GM23338 (cell line): ENCODE measurements at regions not wholly inside any gene's neighbourhood (a gene's known extent, or its start where the extent isn't known, plus 50 kb on each side); places are given as distances from the start of the nearest gene placed in this dataset.

Source experiments
- ATAC-seq: fragments of 200-7000 bp; cut with Tn5 transposase; 3 replicates; pipeline ENCODE4 v1.9.1; 2020
- DNase-seq: peaks from one replicate; pipeline ENCODE4 v3.0.0-alpha.2; 2015; ENCODE audit warnings: low spot score
- H2AFZ ChIP-seq: fragments of 200-600 bp; sonication (generic); 2 replicates; pipeline ENCODE4 v1.8.0; 2016; ENCODE audit warnings: antibody characterized with exemption, mild to moderate bottlenecking, moderate library complexity
- H3F3A ChIP-seq: fragments of 200-600 bp; sonication (generic); replicated peaks from 2 replicates; pipeline ENCODE4 v1.8.0; 2017; ENCODE audit warnings: antibody characterized with exemption, mixed run types, low read depth
- H3K27ac ChIP-seq: fragments of 200-600 bp; sonication (generic); 2 replicates; pipeline ENCODE4 v1.6.1; 2016; ENCODE audit warnings: low read depth
- H3K27me3 ChIP-seq: fragments of 200-600 bp; sonication (generic); 2 replicates; pipeline ENCODE4 v1.8.0; 2016; ENCODE audit warnings: mild to moderate bottlenecking, mixed run types, moderate library complexity; ENCODE audit not compliant: insufficient read depth
- H3K36me3 ChIP-seq: fragments of 200-600 bp; sonication (generic); 2 replicates; pipeline ENCODE4 v1.8.0; 2016; ENCODE audit warnings: mild to moderate bottlenecking; ENCODE audit not compliant: insufficient read depth
- H3K4me1 ChIP-seq: fragments of 200-600 bp; sonication (generic); 2 replicates; pipeline ENCODE4 v1.8.0; 2016; ENCODE audit warnings: mild to moderate bottlenecking, moderate library complexity; ENCODE audit not compliant: insufficient read depth
- H3K4me2 ChIP-seq: fragments of 200-600 bp; sonication (generic); 2 replicates; pipeline ENCODE4 v1.7.1; 2017; ENCODE audit warnings: mixed run types
- H3K4me3 ChIP-seq: fragments of 200-600 bp; sonication (generic); 2 replicates; pipeline ENCODE4 v1.6.1; 2016; ENCODE audit warnings: mixed run types
- H3K79me2 ChIP-seq: fragments of 200-600 bp; sonication (generic); replicated peaks from 2 replicates; pipeline ENCODE4 v1.8.0; 2017; ENCODE audit warnings: mild to moderate bottlenecking; ENCODE audit not compliant: insufficient read depth
- H3K9me2 ChIP-seq: fragments of 200-600 bp; sonication (generic); 2 replicates; pipeline ENCODE4 v1.8.0; 2017; ENCODE audit not compliant: insufficient read depth
- H4K20me1 ChIP-seq: fragments of 200-600 bp; sonication (generic); replicated peaks from 2 replicates; pipeline ENCODE4 v1.8.0; 2017; ENCODE audit warnings: mild to moderate bottlenecking; ENCODE audit not compliant: insufficient read depth
- H3K27ac Mint-ChIP-seq: 2 replicates; pipeline ENCODE4 v1.8.0; 2020; ENCODE audit warnings: inconsistent platforms, mild to moderate bottlenecking, moderate library complexity, mixed read lengths
- H3K27me3 Mint-ChIP-seq: 3 replicates; pipeline ENCODE4 v1.8.0; 2022; ENCODE audit warnings: low read depth, mild to moderate bottlenecking, moderate library complexity, mixed read lengths, inconsistent platforms; ENCODE audit not compliant: insufficient read depth, poor library complexity
- H3K36me3 Mint-ChIP-seq: 3 replicates; pipeline ENCODE4 v1.8.0; 2021; ENCODE audit warnings: low read depth, mild to moderate bottlenecking, inconsistent platforms, moderate library complexity, mixed read lengths
- H3K4me1 Mint-ChIP-seq: 3 replicates; pipeline ENCODE4 v1.8.0; 2020; ENCODE audit warnings: mild to moderate bottlenecking, inconsistent platforms, mixed read lengths
- H3K4me3 Mint-ChIP-seq: 3 replicates; pipeline ENCODE4 v1.8.0; 2021; ENCODE audit warnings: moderate library complexity, mild to moderate bottlenecking, inconsistent platforms, mixed read lengths
- H3K9me3 Mint-ChIP-seq: 3 replicates; pipeline ENCODE4 v1.8.0; 2020; ENCODE audit warnings: moderate library complexity, mild to moderate bottlenecking, inconsistent platforms, mixed read lengths
- CTCF ChIP-seq, 2 experiments: fragments of 200-600 bp in 1 of 2; sonication (generic) in 1 of 2; conservative IDR thresholded peaks; 2 replicates each; pipeline versions ENCODE4 v1.5.1 to v1.6.1; 2016 to 2017; ENCODE audit warnings: antibody characterized with exemption in 2 of 2, low read depth in 2 of 2, mild to moderate bottlenecking in 2 of 2, moderate library complexity in 1 of 2
- ETS1 ChIP-seq: IDR thresholded peaks from 2 replicates; pipeline ENCODE4 v1.6.1; 2016; ENCODE audit warnings: antibody characterized with exemption
- EZH2 ChIP-seq: fragments of 200-600 bp; sonication (generic); IDR thresholded peaks from one replicate; pipeline ENCODE4 v1.8.0; 2017; ENCODE audit warnings: antibody characterized with exemption, mild to moderate bottlenecking, low read depth; ENCODE audit not compliant: unreplicated experiment
- EZH2phosphoT487 ChIP-seq: fragments of 200-600 bp; sonication (generic); IDR thresholded peaks from one replicate; pipeline ENCODE4 v1.8.1; 2018; ENCODE audit warnings: antibody characterized with exemption; ENCODE audit not compliant: unreplicated experiment
- JUNB ChIP-seq: IDR thresholded peaks from one replicate; pipeline ENCODE4 v1.6.1; 2016; ENCODE audit warnings: antibody characterized with exemption; ENCODE audit not compliant: unreplicated experiment
- NANOG ChIP-seq: IDR thresholded peaks from 2 replicates; pipeline ENCODE4 v1.6.1; 2016; ENCODE audit warnings: antibody characterized with exemption, borderline replicate concordance
- POLR2AphosphoS5 ChIP-seq: IDR thresholded peaks from 2 replicates; pipeline ENCODE4 v1.6.1; 2016; ENCODE audit warnings: antibody characterized with exemption, low read depth
- STAT1 ChIP-seq: IDR thresholded peaks from one replicate; pipeline ENCODE4 v1.6.1; 2016; ENCODE audit warnings: antibody characterized with exemption; ENCODE audit not compliant: unreplicated experiment
- ZNF114 ChIP-seq: fragments of 250-450 bp; sonication (Bioruptor Pico); IDR thresholded peaks from 2 replicates; pipeline ENCODE4 v1.5.0; 2020; ENCODE audit warnings: mild to moderate bottlenecking, moderate library complexity
- ZNF331 ChIP-seq: fragments of 250-450 bp; sonication (Bioruptor Pico); IDR thresholded peaks from 2 replicates; pipeline ENCODE4 v1.5.0; 2020; ENCODE audit warnings: low read depth, mild to moderate bottlenecking, moderate library complexity
- ZNF462 ChIP-seq: fragments of 250-450 bp; sonication (Bioruptor Pico); IDR thresholded peaks from 2 replicates; pipeline ENCODE4 v1.5.0; 2020; ENCODE audit warnings: mild to moderate bottlenecking, moderate library complexity

- H4K20me1 ChIP-seq: no peaks in the 10 kb centered on the region
- peaks cover 7% of the 10 kb centered on the region; the same call in 1 of the 2 replicates for H3K9me2 ChIP-seq
- no peak for TF ChIP-seq ETS1
- H3K79me2 ChIP-seq: no peaks in the 10 kb centered on the region
- H3K4me2 ChIP-seq: no peak overlapping the region
- H3K27me3 ChIP-seq: no peaks in the 10 kb centered on the region
- H3K27ac ChIP-seq: no peak overlapping the region
- DNase-seq: no peak
- peaks cover 4% of the 10 kb centered on the region; the same call in 1 of the 3 replicates for H3K36me3 Mint-ChIP-seq
- peaks cover 23% of the 10 kb centered on the region for H3K9me3 Mint-ChIP-seq
- H3K4me1 Mint-ChIP-seq: peaks cover 21% of the 10 kb centered on the region
- peaks cover 21% of the 10 kb centered on the region for H3K4me1 ChIP-seq
- H3K4me3 ChIP-seq: no peak overlapping the region
- no peak for ATAC-seq
- no peaks in the 10 kb centered on the region for H3F3A ChIP-seq
- no peak overlapping the region for H2AFZ ChIP-seq
- H3K27ac Mint-ChIP-seq: no peak overlapping the region
- H3K36me3 ChIP-seq: no peaks in the 10 kb centered on the region
- peaks cover 5% of the 10 kb centered on the region for H3K27me3 Mint-ChIP-seq
- no peak overlapping the region for H3K4me3 Mint-ChIP-seq
These were observed 58.8 kb upstream of the CST7 start for GRCh38 chr20:24890286-24890685.

GRCh38 chr20:24891546-24892393 is 57.3 kb upstream of the CST7 start:
- Mint-ChIP-seq H3K36me3 (peaks cover 5% of the 10 kb centered on the region; the same call in 1 of the 3 replicates), H3K27ac (no peak overlapping the region), H3K4me3 (no peak overlapping the region), H3K27me3 (peaks cover 8% of the 10 kb centered on the region), H3K4me1 (peaks cover 8% of the 10 kb centered on the region; the same call in 2 of the 3 replicates), H3K9me3 (peaks cover 32% of the 10 kb centered on the region)
- H4K20me1 ChIP-seq: no peaks in the 10 kb centered on the region
- no peak overlapping the region for H3K4me2 ChIP-seq
- H3K36me3 ChIP-seq: no peaks in the 10 kb centered on the region
- H3K4me1 ChIP-seq: peaks cover 7% of the 10 kb centered on the region
- H3K27ac ChIP-seq: no peak overlapping the region
- DNase-seq (no peak), ATAC-seq (no peak)
- no peaks in the 10 kb centered on the region for H3K79me2 ChIP-seq
- H3K4me3 ChIP-seq: no peak overlapping the region
- H2AFZ ChIP-seq: no peak overlapping the region
- H3K27me3 ChIP-seq: no peaks in the 10 kb centered on the region
- peaks cover 7% of the 10 kb centered on the region; the same call in 1 of the 2 replicates for H3K9me2 ChIP-seq
- H3F3A ChIP-seq: no peaks in the 10 kb centered on the region
- TF ChIP-seq JUNB: no peak
- TF ChIP-seq EZH2: no peak
- no peak for TF ChIP-seq EZH2phosphoT487
- TF ChIP-seq ETS1: no peak
- no peak for TF ChIP-seq POLR2AphosphoS5
- no peak for TF ChIP-seq ZNF114 (CRISPR knock-in tag)
- TF ChIP-seq ZNF462 (CRISPR knock-in tag): no peak
- no peak for TF ChIP-seq CTCF (conservative IDR thresholded peaks at IDR 0.05; ENCODE audit: low read depth in 2 of 2)
- no peak for TF ChIP-seq NANOG
- no peak for TF ChIP-seq ZNF331 (CRISPR knock-in tag)
- no peak for TF ChIP-seq STAT1
